ENCODE measurements at regions not wholly inside any gene's neighbourhood (a gene's known extent, or its start where the extent isn't known, plus 50 kb on each side); places are given as distances from the start of the nearest gene placed in this dataset.

DNA sequence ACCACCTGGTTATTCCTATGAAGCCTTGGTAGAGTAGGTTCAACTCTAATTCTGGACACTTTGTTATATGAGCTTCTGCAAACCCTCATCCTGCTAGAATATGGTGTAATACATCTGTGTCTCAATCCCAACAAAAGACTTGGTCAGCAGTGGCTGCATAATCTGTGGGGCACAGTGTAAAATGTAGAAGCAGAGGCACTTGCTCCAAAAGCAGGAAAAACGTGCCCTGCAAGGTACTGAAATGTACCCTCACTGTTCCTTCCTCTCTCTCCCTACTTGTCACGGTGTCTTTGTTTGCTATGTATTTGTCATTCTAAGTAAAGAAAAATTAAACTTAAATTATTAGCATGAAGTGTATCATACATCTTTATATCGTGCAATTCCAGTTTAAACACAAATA, 267.9 kb downstream of the BCL11B start:
- DNase-seq: no peak

DNA sequence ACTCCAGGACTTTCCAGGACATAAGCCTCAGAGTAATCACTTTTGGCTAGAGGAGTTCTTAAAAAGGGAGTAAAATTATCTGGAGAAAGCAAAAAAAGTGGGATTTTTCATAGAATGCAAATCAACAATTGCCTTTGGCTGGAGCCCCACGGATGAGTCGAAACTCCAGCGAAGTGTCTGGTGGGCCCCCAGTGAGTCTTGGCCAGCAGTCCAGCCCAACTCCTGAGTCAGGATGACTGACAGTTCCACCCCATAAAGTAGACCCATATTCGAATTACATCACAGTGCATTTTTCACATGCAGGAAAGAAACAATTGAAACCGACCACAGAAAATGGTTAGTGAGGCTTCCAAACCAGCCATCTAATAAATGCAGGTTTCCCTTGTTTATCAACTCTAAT, 265.7 kb downstream of the BCL11B start:
- no peaks in the 10 kb centered on the region for H3K27me3 ChIP-seq
- no peak for TF ChIP-seq POLR2A (IDR thresholded peaks at IDR 0.05)
- H3K4me1 ChIP-seq: no peaks in the 10 kb centered on the region
- 86 to 91% methylated on average over 5 of the region's 5 CpGs for WGBS, 2 donors
- H3K36me3 ChIP-seq: no peaks in the 10 kb centered on the region
- no peaks in the 10 kb centered on the region for H3K9me3 ChIP-seq
- intact Hi-C loops (cut with DNase I): no loop called here
- no peak for DNase-seq
- no peak overlapping the region for H3K27ac ChIP-seq
- H3K4me3 ChIP-seq (replicated peaks in 1 of 3): no peak overlapping the region

More for the DNA sequence above, 267.9 kb downstream of the BCL11B start:
- Histone ChIP-seq H3K36me3 (no peaks in the 10 kb centered on the region), H3K27me3 (no peaks in the 10 kb centered on the region), H3K27ac (no peak overlapping the region), H3K4me3 (replicated peaks in 1 of 3) (no peak overlapping the region), H3K9me3 (no peaks in the 10 kb centered on the region), H3K4me1 (no peaks in the 10 kb centered on the region)
- intact Hi-C loops (cut with DNase I): no loop called here
- TF ChIP-seq POLR2A (IDR thresholded peaks at IDR 0.05): no peak
- TF ChIP-seq, protein P1, sequence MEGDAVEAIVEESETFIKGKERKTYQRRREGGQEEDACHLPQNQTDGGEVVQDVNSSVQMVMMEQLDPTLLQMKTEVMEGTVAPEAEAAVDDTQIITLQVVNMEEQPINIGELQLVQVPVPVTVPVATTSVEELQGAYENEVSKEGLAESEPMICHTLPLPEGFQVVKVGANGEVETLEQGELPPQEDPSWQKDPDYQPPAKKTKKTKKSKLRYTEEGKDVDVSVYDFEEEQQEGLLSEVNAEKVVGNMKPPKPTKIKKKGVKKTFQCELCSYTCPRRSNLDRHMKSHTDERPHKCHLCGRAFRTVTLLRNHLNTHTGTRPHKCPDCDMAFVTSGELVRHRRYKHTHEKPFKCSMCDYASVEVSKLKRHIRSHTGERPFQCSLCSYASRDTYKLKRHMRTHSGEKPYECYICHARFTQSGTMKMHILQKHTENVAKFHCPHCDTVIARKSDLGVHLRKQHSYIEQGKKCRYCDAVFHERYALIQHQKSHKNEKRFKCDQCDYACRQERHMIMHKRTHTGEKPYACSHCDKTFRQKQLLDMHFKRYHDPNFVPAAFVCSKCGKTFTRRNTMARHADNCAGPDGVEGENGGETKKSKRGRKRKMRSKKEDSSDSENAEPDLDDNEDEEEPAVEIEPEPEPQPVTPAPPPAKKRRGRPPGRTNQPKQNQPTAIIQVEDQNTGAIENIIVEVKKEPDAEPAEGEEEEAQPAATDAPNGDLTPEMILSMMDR (IDR thresholded peaks at IDR 0.05): no peak
- WGBS, 2 donors: 52 to 57% methylated on average over 3 of the region's 3 CpGs

DNA sequence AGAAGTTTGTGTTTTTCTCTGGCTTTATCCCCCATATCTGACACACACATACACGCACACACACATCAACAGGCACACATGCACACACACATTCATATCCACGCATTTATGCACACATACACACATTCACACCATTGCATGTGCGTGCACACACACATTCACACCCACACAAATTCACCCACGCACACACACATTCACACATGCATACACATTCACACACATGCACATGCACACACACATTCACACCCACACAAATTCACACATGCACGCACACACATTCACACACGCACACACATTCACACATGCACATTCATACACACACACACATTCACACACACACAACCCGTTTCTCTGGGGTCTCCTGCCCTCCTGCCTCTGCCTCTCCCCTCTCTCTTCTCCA, 264.2 kb downstream of the BCL11B start:
- Histone ChIP-seq H3K4me1 (no peaks in the 10 kb centered on the region), H3K27ac (no peak overlapping the region), H3K27me3 (no peaks in the 10 kb centered on the region), H3K4me3 (replicated peaks in 1 of 3) (no peak overlapping the region), H3K9me3 (no peaks in the 10 kb centered on the region), H3K36me3 (no peaks in the 10 kb centered on the region)
- TF ChIP-seq POLR2A (IDR thresholded peaks at IDR 0.05): no peak
- TF ChIP-seq, protein P1 (IDR thresholded peaks at IDR 0.05): no peak
- intact Hi-C loops (cut with DNase I): no loop called here
- WGBS, 2 donors: 94 to 97% methylated on average over 7 of the region's 7 CpGs
- DNase-seq: no peak

DNA sequence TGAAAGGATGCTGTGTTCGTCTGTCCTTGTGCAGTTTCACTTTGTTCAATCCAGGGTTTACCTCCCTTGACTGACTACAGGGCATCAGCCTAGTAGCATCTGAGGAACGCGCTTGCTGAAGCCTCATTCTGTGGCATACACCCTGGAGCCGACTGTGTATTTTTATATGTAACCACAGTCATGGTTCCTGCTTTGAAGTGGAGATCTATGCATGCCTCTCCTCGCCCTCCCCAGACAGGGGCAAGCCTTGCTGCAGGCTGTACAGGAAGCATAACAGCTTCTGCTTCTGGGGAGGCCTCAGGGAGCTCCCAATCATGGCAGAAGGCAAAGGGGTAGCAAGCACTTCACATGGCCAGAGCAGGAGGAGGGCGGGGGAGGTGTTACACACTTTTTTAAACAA, 262.1 kb downstream of the BCL11B start:
- DNase-seq: no peak
- Histone ChIP-seq H3K9me3 (no peaks in the 10 kb centered on the region), H3K4me3 (replicated peaks in 1 of 3) (no peak overlapping the region), H3K4me1 (no peaks in the 10 kb centered on the region), H3K27me3 (no peaks in the 10 kb centered on the region), H3K27ac (no peak overlapping the region), H3K36me3 (no peaks in the 10 kb centered on the region)
- WGBS, 2 donors: 93 to 97% methylated on average over 6 of the region's 6 CpGs
- no peak for TF ChIP-seq POLR2A (IDR thresholded peaks at IDR 0.05)
- TF ChIP-seq, protein P1 (IDR thresholded peaks at IDR 0.05): no peak
- intact Hi-C loops (cut with DNase I): no loop called here

DNA sequence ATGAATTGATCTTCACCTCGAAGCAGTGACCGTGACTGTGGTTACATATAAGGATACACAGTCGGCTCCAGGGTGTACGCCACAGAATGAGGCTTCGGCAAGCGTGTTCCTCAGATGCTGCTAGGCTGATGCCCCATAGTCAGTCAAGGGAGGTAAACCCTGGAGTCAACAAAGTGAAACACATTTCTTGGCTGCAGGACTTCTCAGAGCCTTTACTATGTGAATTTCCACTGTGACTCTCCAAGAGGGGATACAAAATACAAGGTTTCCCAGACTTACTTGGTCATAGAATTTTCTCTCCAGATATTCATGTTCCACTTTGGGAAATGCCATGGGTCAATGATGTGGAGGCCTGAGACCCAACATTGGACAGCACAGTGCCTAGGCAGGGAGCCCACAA, 260.6 kb downstream of the BCL11B start:
- no peak for TF ChIP-seq POLR2A (IDR thresholded peaks at IDR 0.05)
- TF ChIP-seq, protein P1 (IDR thresholded peaks at IDR 0.05): no peak
- intact Hi-C loops (cut with DNase I): no loop called here
- 95% methylated on average over 4 to 6 of the region's 6 CpGs for WGBS, 2 donors
- no peak for DNase-seq
- Histone ChIP-seq H3K36me3 (no peaks in the 10 kb centered on the region), H3K4me1 (no peaks in the 10 kb centered on the region), H3K4me3 (replicated peaks in 1 of 3) (no peak overlapping the region), H3K9me3 (no peaks in the 10 kb centered on the region), H3K27me3 (no peaks in the 10 kb centered on the region), H3K27ac (no peak overlapping the region)

DNA sequence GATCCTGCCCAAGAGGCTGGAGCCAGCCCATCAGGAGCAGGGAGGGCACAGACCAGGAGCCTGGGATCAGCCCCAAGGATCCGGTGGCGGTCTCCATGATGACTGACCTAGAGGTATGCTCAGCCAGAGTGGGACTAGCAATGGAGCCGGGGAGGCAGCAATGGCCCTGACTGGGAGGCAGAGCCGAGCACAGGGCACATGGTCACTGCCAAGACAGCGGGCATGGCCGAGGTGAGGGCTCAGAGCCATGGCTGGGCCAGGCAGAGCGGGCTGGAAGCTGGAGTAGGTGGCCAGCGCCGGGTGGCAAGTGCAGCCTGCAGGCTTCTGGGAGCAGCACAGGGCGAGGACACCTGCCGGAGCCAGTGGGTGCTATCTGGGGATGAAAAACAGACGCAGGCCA, 259.3 kb downstream of the BCL11B start:
- no peaks in the 10 kb centered on the region for H3K27me3 ChIP-seq
- intact Hi-C loops (cut with DNase I): no loop called here
- 95 to 97% methylated on average over 10 to 12 of the region's 12 CpGs for whole genome bisulfite sequencing, 2 donors
- TF ChIP-seq POLR2A (IDR thresholded peaks at IDR 0.05): no peak
- TF ChIP-seq, protein P1 (IDR thresholded peaks at IDR 0.05): no peak
- no peaks in the 10 kb centered on the region for H3K36me3 ChIP-seq
- no peaks in the 10 kb centered on the region for H3K4me1 ChIP-seq
- H3K4me3 ChIP-seq (replicated peaks in 1 of 3): no peak overlapping the region
- H3K27ac ChIP-seq: no peak overlapping the region
- DNase-seq: no peak
- H3K9me3 ChIP-seq: no peaks in the 10 kb centered on the region
